Large intestine (tissue), 3 donors: ENCODE measurements at regions not wholly inside any gene's neighbourhood (a gene's known extent, or its start where the extent isn't known, plus 50 kb on each side); places are given as distances from the start of the nearest gene placed in this dataset.

Experiments
- DNase-seq, 2 donors: peaks; one replicate each; pipeline versions ENCODE4 v3.0.0 to v3.0.0-alpha.2; 2013
- H3K27ac ChIP-seq: one replicate; pipeline ENCODE4 v1.5.1; 2013; ENCODE audit warnings: low read length
- H3K27me3 ChIP-seq: 2 replicates; pipeline ENCODE4 v1.6.1; 2013; ENCODE audit warnings: low read length; ENCODE audit not compliant: control insufficient read depth, insufficient read depth
- H3K36me3 ChIP-seq: 2 replicates; pipeline ENCODE4 v1.6.1; 2013; ENCODE audit warnings: low read length; ENCODE audit not compliant: control insufficient read depth, insufficient read depth
- H3K4me1 ChIP-seq: one replicate; pipeline ENCODE4 v1.6.1; 2013; ENCODE audit warnings: low read length; ENCODE audit not compliant: control insufficient read depth, insufficient read depth
- H3K4me3 ChIP-seq: one replicate; pipeline ENCODE4 v1.5.1; 2013; ENCODE audit warnings: low read length
- H3K9me3 ChIP-seq: one replicate; pipeline ENCODE4 v1.6.1; 2013; ENCODE audit warnings: mild to moderate bottlenecking, low read depth, low read length, moderate library complexity; ENCODE audit not compliant: control insufficient read depth
- WGBS: methylation state at CpG from one replicate; pipeline ENCODE4 v1.1.5; 2013; ENCODE audit warnings: low lambda C conversion rate; ENCODE audit not compliant: insufficient coverage; 5-methylcytosine and 5-hydroxymethylcytosine counted together

GRCh38 chr5:24045046-24045445, 537.6 kb downstream of the PRDM9 start:
- no peaks in the 10 kb centered on the region for H3K36me3 ChIP-seq
- DNase-seq, result no peak
- no peaks in the 10 kb centered on the region for H3K9me3 ChIP-seq
- H3K4me1 ChIP-seq, result no peaks in the 10 kb centered on the region
- H3K4me3 ChIP-seq, result no peak overlapping the region
- no peak overlapping the region for H3K27ac ChIP-seq
- H3K27me3 ChIP-seq, result no peaks in the 10 kb centered on the region

- no peak overlapping the region for H3K27ac ChIP-seq
- H3K4me1 ChIP-seq, result no peaks in the 10 kb centered on the region
- no peak overlapping the region for H3K4me3 ChIP-seq
- H3K27me3 ChIP-seq, result no peaks in the 10 kb centered on the region
- no peaks in the 10 kb centered on the region for H3K36me3 ChIP-seq
- WGBS, result 100% methylated on average over 1 of the region's 2 CpGs
- DNase-seq, result no peak
- no peaks in the 10 kb centered on the region for H3K9me3 ChIP-seq
Observed at GRCh38 chr5:24053737-24054136, 546.3 kb downstream of the PRDM9 start.

- no peak for DNase-seq
- WGBS, result 80% methylated on average over 1 of the region's 2 CpGs
- no peaks in the 10 kb centered on the region for H3K36me3 ChIP-seq
- H3K27me3 ChIP-seq, result no peaks in the 10 kb centered on the region
- H3K27ac ChIP-seq, result no peak overlapping the region
- H3K4me3 ChIP-seq, result no peak overlapping the region
- no peaks in the 10 kb centered on the region for H3K9me3 ChIP-seq
- H3K4me1 ChIP-seq, result no peaks in the 10 kb centered on the region
Observed at GRCh38 chr5:24059006-24059405, 551.6 kb downstream of the PRDM9 start.

GRCh38 chr5:24059716-24060115, 552.3 kb downstream of the PRDM9 start:
- Histone ChIP-seq H3K27ac (no peak overlapping the region), H3K27me3 (no peaks in the 10 kb centered on the region), H3K9me3 (no peaks in the 10 kb centered on the region), H3K36me3 (no peaks in the 10 kb centered on the region), H3K4me3 (no peak overlapping the region), H3K4me1 (no peaks in the 10 kb centered on the region)
- no peak for DNase-seq
- 94% methylated on average over 4 of the region's 4 CpGs for WGBS

GRCh38 chr5:24065779-24066178, 558.4 kb downstream of the PRDM9 start:
- DNase-seq, result no peak
- H3K9me3 ChIP-seq, result no peaks in the 10 kb centered on the region
- H3K36me3 ChIP-seq, result no peaks in the 10 kb centered on the region
- H3K27ac ChIP-seq, result no peak overlapping the region
- H3K4me1 ChIP-seq, result no peaks in the 10 kb centered on the region
- no peaks in the 10 kb centered on the region for H3K27me3 ChIP-seq
- no peak overlapping the region for H3K4me3 ChIP-seq
- 100% methylated on average over 1 of the region's 4 CpGs for WGBS

GRCh38 chr5:24067208-24067607, 559.8 kb downstream of the PRDM9 start:
- no peaks in the 10 kb centered on the region for H3K27me3 ChIP-seq
- no peaks in the 10 kb centered on the region for H3K4me1 ChIP-seq
- H3K27ac ChIP-seq, result no peak overlapping the region
- no peak for DNase-seq
- no peak overlapping the region for H3K4me3 ChIP-seq
- no CpG with 5 or more reads among the region's 2 CpGs for WGBS
- H3K9me3 ChIP-seq, result no peaks in the 10 kb centered on the region
- no peaks in the 10 kb centered on the region for H3K36me3 ChIP-seq

GRCh38 chr5:24068524-24068923, 561.1 kb downstream of the PRDM9 start:
- WGBS, result 75% methylated on average over 2 of the region's 3 CpGs
- H3K9me3 ChIP-seq, result no peaks in the 10 kb centered on the region
- no peaks in the 10 kb centered on the region for H3K36me3 ChIP-seq
- H3K27me3 ChIP-seq, result no peaks in the 10 kb centered on the region
- DNase-seq, result no peak
- no peak overlapping the region for H3K4me3 ChIP-seq
- no peak overlapping the region for H3K27ac ChIP-seq
- no peaks in the 10 kb centered on the region for H3K4me1 ChIP-seq

GRCh38 chr5:24073107-24073506, 565.7 kb downstream of the PRDM9 start:
- Histone ChIP-seq H3K36me3 (no peaks in the 10 kb centered on the region), H3K4me3 (no peak overlapping the region), H3K9me3 (no peaks in the 10 kb centered on the region), H3K4me1 (no peaks in the 10 kb centered on the region), H3K27ac (no peak overlapping the region), H3K27me3 (no peaks in the 10 kb centered on the region)
- 33% methylated on average over 1 of the region's 4 CpGs for WGBS
- DNase-seq, result no peak

GRCh38 chr5:24080046-24080445, 564.7 kb downstream of the CDH10 start:
- no peaks in the 10 kb centered on the region for H3K9me3 ChIP-seq
- H3K27me3 ChIP-seq, result no peaks in the 10 kb centered on the region
- no peak overlapping the region for H3K4me3 ChIP-seq
- H3K4me1 ChIP-seq, result no peaks in the 10 kb centered on the region
- H3K27ac ChIP-seq, result no peak overlapping the region
- WGBS, result 90% methylated on average over 1 of the region's 2 CpGs
- H3K36me3 ChIP-seq, result no peaks in the 10 kb centered on the region
- no peak for DNase-seq

GRCh38 chr5:24094081-24094679, 550.6 kb downstream of the CDH10 start:
- Histone ChIP-seq H3K4me3 (no peak overlapping the region), H3K27ac (no peak overlapping the region), H3K9me3 (no peaks in the 10 kb centered on the region), H3K27me3 (no peaks in the 10 kb centered on the region), H3K36me3 (no peaks in the 10 kb centered on the region), H3K4me1 (no peaks in the 10 kb centered on the region)
- DNase-seq, result no peak
- WGBS, result 100% methylated on average over 1 of the region's 8 CpGs

- Histone ChIP-seq H3K36me3 (no peaks in the 10 kb centered on the region), H3K27me3 (no peaks in the 10 kb centered on the region), H3K27ac (no peak overlapping the region), H3K4me1 (no peaks in the 10 kb centered on the region), H3K9me3 (no peaks in the 10 kb centered on the region), H3K4me3 (no peak overlapping the region)
- no CpG with 5 or more reads among the region's 2 CpGs for WGBS
- DNase-seq, result no peak
Observed at GRCh38 chr5:24102010-24102409, 542.8 kb downstream of the CDH10 start.
